Activated B cell treated with CpG ODN at 0.5 μM for 24 hours (primary cell): ENCODE measurements at regions not wholly inside any gene's neighbourhood (a gene's known extent, or its start where the extent isn't known, plus 50 kb on each side); places are given as distances from the start of the nearest gene placed in this dataset.

Experiments
- ATAC-seq: fragments of 200-7000 bp; cut with Tn5 transposase; one replicate; pipeline ENCODE4 v1.10.0; 2021; ENCODE audit warnings: low read depth, mild to moderate bottlenecking, moderate library complexity
- CTCF ChIA-PET: fragments of 350-600 bp; sonication (Branson Sonifier 250); formaldehyde crosslinking; loops from one replicate; lab custom pipeline; 2021; ENCODE audit warnings: antibody characterized with exemption; lab: Charles Lee
- POLR2A ChIA-PET: fragments of 350-600 bp; sonication (Branson Sonifier 250); formaldehyde crosslinking; loops from one replicate; lab custom pipeline; 2021; ENCODE audit warnings: antibody characterized with exemption; lab: Charles Lee
- DNase-seq: peaks from one replicate; pipeline ENCODE4 v3.0.0; 2022
- H3K27ac Mint-ChIP-seq: one replicate; pipeline ENCODE4 v1.8.0; 2020; ENCODE audit warnings: mixed read lengths
- H3K27me3 Mint-ChIP-seq: one replicate; pipeline ENCODE4 v1.8.0; 2021; ENCODE audit warnings: mixed read lengths
- H3K36me3 Mint-ChIP-seq: one replicate; pipeline ENCODE4 v1.8.0; 2021; ENCODE audit warnings: low read depth, mixed read lengths
- H3K4me1 Mint-ChIP-seq: one replicate; pipeline ENCODE4 v1.8.0; 2021; ENCODE audit warnings: mixed read lengths
- H3K4me3 Mint-ChIP-seq: one replicate; pipeline ENCODE4 v1.8.0; 2020; ENCODE audit warnings: mild to moderate bottlenecking, mixed read lengths
- H3K9me3 Mint-ChIP-seq: one replicate; pipeline ENCODE4 v1.8.0; 2020; ENCODE audit warnings: mixed read lengths
- intact Hi-C: fragments of 100-400 bp; cut with micrococcal nuclease; formaldehyde crosslinking; loops from one replicate; pipeline ENCODE4 v1.15.1; 2024
- TF ChIP-seq, protein P1 (sequence below): fragments of 200-600 bp; IDR thresholded peaks from one replicate; pipeline ENCODE4 v1.8.0; 2022; ENCODE audit warnings: antibody characterized with exemption, mild to moderate bottlenecking

DNA sequence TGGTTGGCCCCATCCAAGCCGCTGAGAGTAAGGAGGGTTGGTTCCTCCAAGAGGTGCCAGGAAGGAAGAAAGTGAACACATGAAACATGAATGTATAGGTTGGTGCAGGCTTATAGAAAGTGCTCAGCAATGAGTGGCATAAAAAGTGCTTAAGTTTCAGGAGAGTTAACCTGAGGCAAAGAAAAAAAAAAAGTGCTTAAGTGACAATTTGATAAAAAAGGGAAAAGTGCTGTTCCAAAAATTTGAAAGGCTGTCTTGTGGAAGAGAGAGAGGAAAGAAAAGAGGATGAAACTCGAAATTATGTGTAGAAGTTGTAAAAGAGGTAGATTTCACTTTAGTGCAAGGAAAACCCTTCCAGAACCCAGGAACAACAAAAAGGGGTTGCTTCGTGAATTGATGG lies 85.5 kb upstream of the MAP4K4 start:
- intact Hi-C loops: no loop called here
- Mint-ChIP-seq H3K4me1 (peaks cover 29% of the 10 kb centered on the region), H3K4me3 (no peak overlapping the region), H3K27me3 (no peaks in the 10 kb centered on the region), H3K9me3 (no peaks in the 10 kb centered on the region), H3K27ac (no peak overlapping the region), H3K36me3 (no peaks in the 10 kb centered on the region)
- DNase-seq (no peak), ATAC-seq (no peak)
- POLR2A ChIA-PET: no interaction called here
- TF ChIP-seq, protein P1, sequence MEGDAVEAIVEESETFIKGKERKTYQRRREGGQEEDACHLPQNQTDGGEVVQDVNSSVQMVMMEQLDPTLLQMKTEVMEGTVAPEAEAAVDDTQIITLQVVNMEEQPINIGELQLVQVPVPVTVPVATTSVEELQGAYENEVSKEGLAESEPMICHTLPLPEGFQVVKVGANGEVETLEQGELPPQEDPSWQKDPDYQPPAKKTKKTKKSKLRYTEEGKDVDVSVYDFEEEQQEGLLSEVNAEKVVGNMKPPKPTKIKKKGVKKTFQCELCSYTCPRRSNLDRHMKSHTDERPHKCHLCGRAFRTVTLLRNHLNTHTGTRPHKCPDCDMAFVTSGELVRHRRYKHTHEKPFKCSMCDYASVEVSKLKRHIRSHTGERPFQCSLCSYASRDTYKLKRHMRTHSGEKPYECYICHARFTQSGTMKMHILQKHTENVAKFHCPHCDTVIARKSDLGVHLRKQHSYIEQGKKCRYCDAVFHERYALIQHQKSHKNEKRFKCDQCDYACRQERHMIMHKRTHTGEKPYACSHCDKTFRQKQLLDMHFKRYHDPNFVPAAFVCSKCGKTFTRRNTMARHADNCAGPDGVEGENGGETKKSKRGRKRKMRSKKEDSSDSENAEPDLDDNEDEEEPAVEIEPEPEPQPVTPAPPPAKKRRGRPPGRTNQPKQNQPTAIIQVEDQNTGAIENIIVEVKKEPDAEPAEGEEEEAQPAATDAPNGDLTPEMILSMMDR: no peak
- CTCF ChIA-PET: no interaction called here

DNA sequence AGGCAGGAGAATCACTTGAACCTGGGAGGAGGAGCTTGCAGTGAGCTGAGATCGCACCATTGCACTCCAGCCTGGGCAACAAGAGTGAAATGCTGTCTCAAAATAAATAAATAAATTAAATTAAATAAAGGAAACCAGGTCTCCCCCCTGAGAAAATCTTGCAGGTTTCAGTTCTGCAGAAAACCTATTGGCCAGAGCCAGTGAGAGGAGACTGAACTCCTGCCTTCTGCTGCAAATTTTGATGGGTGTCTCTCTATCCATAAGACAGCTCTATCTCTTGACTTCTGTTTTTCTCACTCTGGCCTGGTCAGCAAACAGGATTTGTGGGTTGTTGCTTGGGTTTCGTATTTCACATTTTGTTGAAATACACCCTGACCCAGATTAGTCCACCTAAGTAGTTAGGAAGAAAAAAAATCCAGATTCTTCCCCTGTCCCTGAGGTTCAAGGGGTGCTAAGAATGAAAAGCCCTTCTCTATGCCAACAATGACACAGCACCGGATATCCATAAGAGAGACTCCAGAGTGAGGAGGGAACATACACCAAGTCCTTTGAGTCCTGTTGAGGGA lies 86.7 kb upstream of the MAP4K4 start:
- TF ChIP-seq, protein P1: no peak
- ChIA-PET CTCF (no interaction called here), POLR2A (interaction anchor here (0.6 to 3.9 kb wide), 4 partner anchors 9 to 81 kb away, joined by 3 to 27 read pairs (median 3); no protein-coding TSS in a partner anchor)
- peak; percentile 93 for ATAC-seq
- no peak for DNase-seq
- peaks cover 4% of the 10 kb centered on the region for H3K9me3 Mint-ChIP-seq
- no peak overlapping the region for H3K4me3 Mint-ChIP-seq
- H3K27me3 Mint-ChIP-seq: no peaks in the 10 kb centered on the region
- no peaks in the 10 kb centered on the region for H3K36me3 Mint-ChIP-seq
- H3K27ac Mint-ChIP-seq: peak overlapping the region; percentile 5
- peaks cover 28% of the 10 kb centered on the region for H3K4me1 Mint-ChIP-seq
- intact Hi-C loops: loop anchor here (1.0 kb wide), 1 partner anchor 11 kb away; no protein-coding TSS in a partner anchor

DNA sequence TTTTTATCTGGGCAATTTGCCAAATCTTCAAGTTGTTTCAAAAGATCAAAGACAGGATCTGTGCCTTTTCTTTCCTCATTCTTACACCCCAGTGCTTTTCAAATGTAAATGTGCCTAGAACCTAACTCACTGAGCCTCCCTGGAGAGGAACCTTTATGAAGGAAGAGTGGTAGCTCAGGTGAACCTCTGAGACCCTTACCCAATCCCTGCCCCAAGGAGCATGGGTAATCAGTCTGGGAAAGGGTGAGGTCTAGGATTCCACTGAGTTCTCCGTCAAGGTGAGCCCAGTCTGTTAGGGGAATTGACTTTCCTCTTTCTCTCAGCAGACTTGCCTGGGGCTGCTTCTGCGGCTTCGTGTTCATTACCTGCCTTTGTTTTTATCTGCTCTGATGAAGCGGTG lies 88.1 kb upstream of the MAP4K4 start:
- ATAC-seq (no peak), DNase-seq (no peak)
- H3K36me3 Mint-ChIP-seq: no peaks in the 10 kb centered on the region
- no peak overlapping the region for H3K27ac Mint-ChIP-seq
- no peaks in the 10 kb centered on the region for H3K27me3 Mint-ChIP-seq
- no peak overlapping the region for H3K4me3 Mint-ChIP-seq
- TF ChIP-seq, protein P1: no peak
- ChIA-PET CTCF (interaction anchor here (0.6 kb wide), 1 partner anchor 37 kb away, joined by 3 read pairs; no protein-coding TSS in a partner anchor), POLR2A (interaction anchor here (3.9 kb wide), 1 partner anchor 13 kb away, joined by 27 read pairs; no protein-coding TSS in a partner anchor)
- intact Hi-C loops: loop anchor here (5.0 kb wide), 1 partner anchor 47 kb away; no protein-coding TSS in a partner anchor
- peaks cover 28% of the 10 kb centered on the region for H3K4me1 Mint-ChIP-seq
- H3K9me3 Mint-ChIP-seq: peaks cover 4% of the 10 kb centered on the region

DNA sequence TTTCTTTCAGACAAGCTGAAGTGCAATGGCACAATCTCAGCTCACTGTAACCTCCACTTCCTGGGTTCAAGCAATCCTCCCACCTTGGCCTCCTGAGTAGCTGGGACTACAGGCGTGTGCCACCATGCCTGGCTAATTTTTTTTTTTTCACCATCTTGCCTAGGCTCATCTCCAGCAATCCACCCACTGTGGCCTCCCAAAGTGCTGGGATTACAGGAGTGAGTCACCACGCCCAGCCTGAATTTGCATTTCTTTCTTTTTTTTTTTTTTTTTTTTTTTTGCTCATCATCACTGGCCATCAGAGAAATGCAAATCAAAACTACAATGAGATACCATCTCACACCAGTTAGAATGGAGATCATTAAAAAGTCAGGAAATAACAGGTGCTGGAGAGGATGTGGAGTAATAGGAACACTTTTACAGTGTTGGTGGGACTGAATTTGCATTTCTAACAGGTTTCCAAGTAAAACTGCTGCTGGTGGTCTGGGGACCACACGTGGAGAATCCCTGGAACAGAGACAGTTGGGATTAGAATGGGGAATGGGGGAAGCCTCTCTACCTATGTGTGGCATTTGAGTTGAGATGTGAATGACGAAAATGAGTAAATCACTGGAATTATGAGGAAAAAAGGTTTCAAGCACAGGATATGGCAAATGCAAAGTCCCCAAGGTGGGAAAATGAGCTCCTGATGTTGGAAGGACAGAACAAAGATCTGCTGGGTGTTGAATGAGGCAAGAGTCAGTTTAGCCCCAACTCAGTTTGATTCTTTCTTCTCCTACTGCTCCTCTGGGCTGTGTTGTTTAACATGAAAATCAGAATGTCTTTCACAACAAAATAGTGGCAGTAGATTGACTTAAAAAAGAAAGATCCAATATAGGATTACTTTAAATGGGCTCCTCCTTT lies 88.8 kb upstream of the MAP4K4 start:
- TF ChIP-seq, protein P1: no peak
- peaks cover 28% of the 10 kb centered on the region for H3K4me1 Mint-ChIP-seq
- H3K36me3 Mint-ChIP-seq: no peaks in the 10 kb centered on the region
- H3K4me3 Mint-ChIP-seq: no peak overlapping the region
- H3K27ac Mint-ChIP-seq: no peak overlapping the region
- no peak for DNase-seq
- ChIA-PET CTCF (interaction anchor here (0.6 kb wide), 1 partner anchor 37 kb away, joined by 3 read pairs; no protein-coding TSS in a partner anchor), POLR2A (interaction anchor here (0.7 to 3.9 kb wide), 3 partner anchors 14 to 267 kb away, joined by 4 to 27 read pairs (median 4); no protein-coding TSS in a partner anchor)
- ATAC-seq: no peak
- intact Hi-C loops: loop anchor here (5.0 kb wide), 1 partner anchor 46 kb away; no protein-coding TSS in a partner anchor
- no peaks in the 10 kb centered on the region for H3K27me3 Mint-ChIP-seq
- H3K9me3 Mint-ChIP-seq: peaks cover 4% of the 10 kb centered on the region
